GM12878 (cell line): ENCODE measurements at regions not wholly inside any gene's neighbourhood (a gene's known extent, or its start where the extent isn't known, plus 50 kb on each side); places are given as distances from the start of the nearest gene placed in this dataset.

Experiments
- ATAC-seq: fragments of 200-7000 bp; cut with Tn5 transposase; 3 replicates; pipeline ENCODE4 v1.9.1; 2020; ENCODE audit warnings: mild to moderate bottlenecking, moderate library complexity
- BruUV-seq: library from RNA; stranded (reverse); fragments of 400-500 nt; replicated peaks from 2 replicates; lab custom pipeline; 2021; lab: Mats Ljungman, UMichigan
- CTCF ChIA-PET: fragments of 300-600 bp; sonication (Branson Sonifier 250); formaldehyde crosslinking; extraction: SDS; loops from one replicate; lab custom pipeline; 2021; ENCODE audit warnings: inconsistent platforms; lab: Yijun Ruan, JAX
- POLR2A ChIA-PET: fragments of 350-600 bp; formaldehyde crosslinking; extraction: SDS; loops from one replicate; lab custom pipeline; 2021; ENCODE audit warnings: inconsistent platforms; lab: Charles Lee
- RAD21 ChIA-PET: fragments of 300-600 bp; sonication (Branson Sonifier 250); formaldehyde crosslinking; loops from one replicate; lab custom pipeline; 2023; ENCODE audit warnings: antibody characterized with exemption; ENCODE audit not compliant: unreplicated experiment; lab: Charles Lee
- SMC1A ChIA-PET: fragments of 300-600 bp; sonication (Branson Sonifier 250); formaldehyde crosslinking; loops from one replicate; lab custom pipeline; 2023; ENCODE audit not compliant: unreplicated experiment, uncharacterized antibody; lab: Charles Lee
- DNase-seq: peaks from one replicate; pipeline ENCODE4 v3.0.0-alpha.2; 2011; ENCODE audit warnings: low read depth, low spot score
- FAIRE-seq: peaks from 3 replicates; lab custom pipeline; 2011; peaks lifted over from hg19 to GRCh38; lab: Jason Lieb, UNC
- H2AFZ ChIP-seq: 2 replicates; pipeline ENCODE4 v1.6.0; 2011; ENCODE audit warnings: low read depth, low read length, control low read depth; ENCODE audit not compliant: control insufficient read depth
- H3K27ac ChIP-seq: 2 replicates; pipeline ENCODE4 v1.5.1; 2011; ENCODE audit warnings: control low read depth; ENCODE audit not compliant: control insufficient read depth, insufficient read depth
- H3K27me3 ChIP-seq, 2 experiments: replicated peaks in 1 of 2; 2 replicates each; pipeline versions ENCODE4 v1.6.0 to v1.6.1; 2011; ENCODE audit warnings: low read length in 1 of 2; ENCODE audit not compliant: control insufficient read depth in 2 of 2, insufficient read depth in 2 of 2
- H3K36me3 ChIP-seq, 2 experiments: 2 replicates each; pipeline ENCODE4 v1.5.1; 2011; ENCODE audit warnings: low read length in 1 of 2; ENCODE audit not compliant: control insufficient read depth in 2 of 2, insufficient read depth in 2 of 2
- H3K4me1 ChIP-seq: 2 replicates; pipeline ENCODE4 v1.6.1; 2011; ENCODE audit warnings: mild to moderate bottlenecking, low read length, moderate library complexity, mixed read lengths; ENCODE audit not compliant: control insufficient read depth, insufficient read depth
- H3K4me2 ChIP-seq: 2 replicates; pipeline ENCODE4 v1.6.0; 2011; ENCODE audit warnings: control low read depth; ENCODE audit not compliant: control insufficient read depth, insufficient read depth
- H3K4me3 ChIP-seq: fragments of 200-600 bp; sonication (generic); 2 replicates; pipeline ENCODE4 v1.5.1; 2016
- H3K79me2 ChIP-seq: 2 replicates; pipeline ENCODE4 v1.6.0; 2011; ENCODE audit warnings: low read length; ENCODE audit not compliant: control insufficient read depth, insufficient read depth
- H3K9ac ChIP-seq: 2 replicates; pipeline ENCODE4 v1.8.0; 2011; ENCODE audit warnings: low read length, control low read depth, mixed read lengths; ENCODE audit not compliant: control insufficient read depth, insufficient read depth
- H3K9me3 ChIP-seq: replicated peaks from 3 replicates; pipeline ENCODE4 v1.5.1; 2011; ENCODE audit warnings: mild to moderate bottlenecking, low read length; ENCODE audit not compliant: control insufficient read depth, insufficient read depth
- H4K20me1 ChIP-seq: 2 replicates; pipeline ENCODE4 v1.6.0; 2011; ENCODE audit not compliant: control insufficient read depth, insufficient read depth
- DPF2 ChIP-seq: fragments of 450-650 bp; IDR thresholded peaks from 2 replicates; pipeline ENCODE4 v1.6.1; 2017; ENCODE audit warnings: mild to moderate bottlenecking
- FOXM1 ChIP-seq: IDR thresholded peaks from 2 replicates; pipeline ENCODE4 v1.6.1; 2012; ENCODE audit warnings: low read depth, mild to moderate bottlenecking, inconsistent platforms, low read length, moderate library complexity
- MXI1 ChIP-seq: fragments of 150-350 bp; IDR thresholded peaks from 2 replicates; pipeline ENCODE4 v1.6.1; 2011; ENCODE audit warnings: low read depth, mild to moderate bottlenecking, inconsistent platforms, low read length, improper control_type of control experiment
- POLR2AphosphoS5 ChIP-seq: IDR thresholded peaks from 2 replicates; pipeline ENCODE4 v1.6.1; 2011; ENCODE audit warnings: mild to moderate bottlenecking, low read length, inconsistent platforms
- PRDM15 ChIP-seq: fragments of 450-650 bp; formaldehyde crosslinking; IDR thresholded peaks from 2 replicates; pipeline ENCODE4 v1.4.0; 2020; ENCODE audit warnings: mild to moderate bottlenecking, moderate library complexity
- SRF ChIP-seq, 2 experiments: IDR thresholded peaks; 2 replicates each; pipeline ENCODE4 v1.6.1; 2011; ENCODE audit warnings: low read depth in 2 of 2, low read length in 2 of 2, mild to moderate bottlenecking in 1 of 2, moderate library complexity in 1 of 2
- YBX1 ChIP-seq: fragments of 450-650 bp; IDR thresholded peaks from 2 replicates; pipeline ENCODE4 v1.6.1; 2016; ENCODE audit warnings: antibody characterized with exemption
- ZSCAN29 ChIP-seq: fragments of 450-650 bp; IDR thresholded peaks from 2 replicates; pipeline ENCODE4 v1.6.1; 2017; ENCODE audit warnings: mild to moderate bottlenecking, moderate library complexity
- in situ Hi-C: fragments of 300-500 bp; cut with MboI; formaldehyde crosslinking; loops from 9 replicates; pipeline ENCODE4 v1.14.3; 2018; ENCODE audit warnings: mixed read lengths
- intact Hi-C: fragments of 100-400 bp; cut with micrococcal nuclease; formaldehyde crosslinking; loops from one replicate; pipeline ENCODE4 v1.14.2; 2022; ENCODE audit not compliant: unreplicated experiment
- TF ChIP-seq, protein P1 (sequence below): fragments of 150-350 bp; IDR thresholded peaks from 2 replicates; pipeline ENCODE4 v1.6.1; 2014; ENCODE audit warnings: mild to moderate bottlenecking, low read depth, low read length
- TF ChIP-seq, protein P2 (sequence below): fragments of 450-650 bp; IDR thresholded peaks from 2 replicates; pipeline ENCODE4 v1.6.1; 2016; ENCODE audit warnings: mild to moderate bottlenecking
- TF ChIP-seq, protein P3 (sequence below): fragments of 450-650 bp; formaldehyde crosslinking; IDR thresholded peaks from 2 replicates; pipeline ENCODE4 v1.4.0; 2022; ENCODE audit warnings: mild to moderate bottlenecking, moderate library complexity
- TF ChIP-seq, protein P4 (sequence below): fragments of 450-650 bp; IDR thresholded peaks from 2 replicates; pipeline ENCODE4 v1.6.1; 2017; ENCODE audit warnings: borderline replicate concordance

GRCh38 chr1:222284466-222284865 lies 263.4 kb downstream of the HHIPL2 start:
- Histone ChIP-seq H3K4me1 (no peaks in the 10 kb centered on the region), H4K20me1 (no peaks in the 10 kb centered on the region), H3K9ac (no peak overlapping the region), H3K79me2 (no peaks in the 10 kb centered on the region), H3K27ac (no peak overlapping the region), H3K4me3 (no peak overlapping the region), H3K36me3 (no peaks in the 10 kb centered on the region), H3K9me3 (no peaks in the 10 kb centered on the region), H3K4me2 (no peak overlapping the region), H3K27me3 (no peaks in the 10 kb centered on the region; a peak in 1 of 4 replicates)
- intact Hi-C loops (no loop called here), in situ Hi-C loops (no loop called here)
- POLR2A ChIA-PET = no interaction called here
- SMC1A ChIA-PET = no interaction called here
- no peak for DNase-seq
- FAIRE-seq = no peak
- CTCF ChIA-PET = no interaction called here
- no peak for ATAC-seq
- no TSS peak for BruUV-seq
- RAD21 ChIA-PET = no interaction called here
- TF ChIP-seq YBX1 (no peak), MXI1 (no peak), POLR2AphosphoS5 (no peak), PRDM15 (no peak), DPF2 (no peak), ZSCAN29 (no peak), FOXM1 (no peak), SRF (IDR thresholded peaks at IDR 0.05; ENCODE audit: low read depth in 2 of 2, low read length in 2 of 2) (no peak)
- TF ChIP-seq, protein P1, sequence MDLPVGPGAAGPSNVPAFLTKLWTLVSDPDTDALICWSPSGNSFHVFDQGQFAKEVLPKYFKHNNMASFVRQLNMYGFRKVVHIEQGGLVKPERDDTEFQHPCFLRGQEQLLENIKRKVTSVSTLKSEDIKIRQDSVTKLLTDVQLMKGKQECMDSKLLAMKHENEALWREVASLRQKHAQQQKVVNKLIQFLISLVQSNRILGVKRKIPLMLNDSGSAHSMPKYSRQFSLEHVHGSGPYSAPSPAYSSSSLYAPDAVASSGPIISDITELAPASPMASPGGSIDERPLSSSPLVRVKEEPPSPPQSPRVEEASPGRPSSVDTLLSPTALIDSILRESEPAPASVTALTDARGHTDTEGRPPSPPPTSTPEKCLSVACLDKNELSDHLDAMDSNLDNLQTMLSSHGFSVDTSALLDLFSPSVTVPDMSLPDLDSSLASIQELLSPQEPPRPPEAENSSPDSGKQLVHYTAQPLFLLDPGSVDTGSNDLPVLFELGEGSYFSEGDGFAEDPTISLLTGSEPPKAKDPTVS = no peak
- TF ChIP-seq, protein P2, sequence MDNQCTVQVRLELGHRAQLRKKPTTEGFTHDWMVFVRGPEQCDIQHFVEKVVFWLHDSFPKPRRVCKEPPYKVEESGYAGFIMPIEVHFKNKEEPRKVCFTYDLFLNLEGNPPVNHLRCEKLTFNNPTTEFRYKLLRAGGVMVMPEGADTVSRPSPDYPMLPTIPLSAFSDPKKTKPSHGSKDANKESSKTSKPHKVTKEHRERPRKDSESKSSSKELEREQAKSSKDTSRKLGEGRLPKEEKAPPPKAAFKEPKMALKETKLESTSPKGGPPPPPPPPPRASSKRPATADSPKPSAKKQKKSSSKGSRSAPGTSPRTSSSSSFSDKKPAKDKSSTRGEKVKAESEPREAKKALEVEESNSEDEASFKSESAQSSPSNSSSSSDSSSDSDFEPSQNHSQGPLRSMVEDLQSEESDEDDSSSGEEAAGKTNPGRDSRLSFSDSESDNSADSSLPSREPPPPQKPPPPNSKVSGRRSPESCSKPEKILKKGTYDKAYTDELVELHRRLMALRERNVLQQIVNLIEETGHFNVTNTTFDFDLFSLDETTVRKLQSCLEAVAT = no peak
- TF ChIP-seq, protein P3, sequence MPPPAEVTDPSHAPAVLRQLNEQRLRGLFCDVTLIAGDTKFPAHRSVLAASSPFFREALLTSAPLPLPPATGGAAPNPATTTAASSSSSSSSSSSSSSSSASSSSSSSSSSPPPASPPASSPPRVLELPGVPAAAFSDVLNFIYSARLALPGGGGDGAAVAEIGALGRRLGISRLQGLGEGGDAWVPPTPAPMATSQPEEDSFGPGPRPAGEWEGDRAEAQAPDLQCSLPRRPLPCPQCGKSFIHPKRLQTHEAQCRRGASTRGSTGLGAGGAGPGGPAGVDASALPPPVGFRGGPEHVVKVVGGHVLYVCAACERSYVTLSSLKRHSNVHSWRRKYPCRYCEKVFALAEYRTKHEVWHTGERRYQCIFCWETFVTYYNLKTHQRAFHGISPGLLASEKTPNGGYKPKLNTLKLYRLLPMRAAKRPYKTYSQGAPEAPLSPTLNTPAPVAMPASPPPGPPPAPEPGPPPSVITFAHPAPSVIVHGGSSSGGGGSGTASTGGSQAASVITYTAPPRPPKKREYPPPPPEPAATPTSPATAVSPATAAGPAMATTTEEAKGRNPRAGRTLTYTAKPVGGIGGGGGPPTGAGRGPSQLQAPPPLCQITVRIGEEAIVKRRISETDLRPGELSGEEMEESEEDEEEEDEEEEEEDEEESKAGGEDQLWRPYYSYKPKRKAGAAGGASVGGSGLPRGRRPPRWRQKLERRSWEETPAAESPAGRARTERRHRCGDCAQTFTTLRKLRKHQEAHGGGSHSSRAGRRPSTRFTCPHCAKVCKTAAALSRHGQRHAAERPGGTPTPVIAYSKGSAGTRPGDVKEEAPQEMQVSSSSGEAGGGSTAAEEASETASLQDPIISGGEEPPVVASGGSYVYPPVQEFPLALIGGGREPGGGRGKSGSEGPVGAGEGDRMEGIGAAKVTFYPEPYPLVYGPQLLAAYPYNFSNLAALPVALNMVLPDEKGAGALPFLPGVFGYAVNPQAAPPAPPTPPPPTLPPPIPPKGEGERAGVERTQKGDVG (CRISPR knock-in tag) = no peak
- TF ChIP-seq, protein P4, sequence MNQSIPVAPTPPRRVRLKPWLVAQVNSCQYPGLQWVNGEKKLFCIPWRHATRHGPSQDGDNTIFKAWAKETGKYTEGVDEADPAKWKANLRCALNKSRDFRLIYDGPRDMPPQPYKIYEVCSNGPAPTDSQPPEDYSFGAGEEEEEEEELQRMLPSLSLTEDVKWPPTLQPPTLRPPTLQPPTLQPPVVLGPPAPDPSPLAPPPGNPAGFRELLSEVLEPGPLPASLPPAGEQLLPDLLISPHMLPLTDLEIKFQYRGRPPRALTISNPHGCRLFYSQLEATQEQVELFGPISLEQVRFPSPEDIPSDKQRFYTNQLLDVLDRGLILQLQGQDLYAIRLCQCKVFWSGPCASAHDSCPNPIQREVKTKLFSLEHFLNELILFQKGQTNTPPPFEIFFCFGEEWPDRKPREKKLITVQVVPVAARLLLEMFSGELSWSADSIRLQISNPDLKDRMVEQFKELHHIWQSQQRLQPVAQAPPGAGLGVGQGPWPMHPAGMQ = no peak
- TF ChIP-seq, all 136 proteins: peak for 0
- no peak overlapping the region for H2AFZ ChIP-seq
